ENCODE measurements at regions not wholly inside any gene's neighbourhood (a gene's known extent, or its start where the extent isn't known, plus 50 kb on each side); places are given as distances from the start of the nearest gene placed in this dataset.

- DNase-seq (ENCODE audit: low read depth in 2 of 2): no peak
These were observed 180.2 kb upstream of the CDIN1 start for GRCh38 chr15:36399276-36399675.

- DNase-seq (ENCODE audit: low read depth in 2 of 2): no peak
These were observed 178.4 kb upstream of the CDIN1 start for GRCh38 chr15:36400936-36401585.

- DNase-seq (ENCODE audit: low read depth in 2 of 2): no peak
These were observed 177.8 kb upstream of the CDIN1 start for GRCh38 chr15:36401586-36401966.

- no peak for DNase-seq (ENCODE audit: low read depth in 2 of 2)
These were observed 176.1 kb upstream of the CDIN1 start for GRCh38 chr15:36403351-36403750.

GRCh38 chr15:36406366-36406765, 173.1 kb upstream of the CDIN1 start:
- DNase-seq (ENCODE audit: low read depth in 2 of 2): no peak

- no peak for DNase-seq (ENCODE audit: low read depth in 2 of 2)
These were observed 172.5 kb upstream of the CDIN1 start for GRCh38 chr15:36406911-36407310.

GRCh38 chr15:36407647-36408046, 171.8 kb upstream of the CDIN1 start:
- no peak for DNase-seq (ENCODE audit: low read depth in 2 of 2)

- no peak for DNase-seq (ENCODE audit: low read depth in 2 of 2)
These were observed 169.6 kb upstream of the CDIN1 start for GRCh38 chr15:36409819-36410218.

- DNase-seq (ENCODE audit: low read depth in 2 of 2): no peak
These were observed 164.8 kb upstream of the CDIN1 start for GRCh38 chr15:36414670-36415069.

GRCh38 chr15:36415643-36416042, 163.8 kb upstream of the CDIN1 start:
- DNase-seq (ENCODE audit: low read depth in 2 of 2): no peak

GRCh38 chr15:36422631-36423030, 156.8 kb upstream of the CDIN1 start:
- DNase-seq (ENCODE audit: low read depth in 2 of 2): no peak

GRCh38 chr15:36426691-36427090, 152.7 kb upstream of the CDIN1 start:
- no peak for DNase-seq (ENCODE audit: low read depth in 2 of 2)

GRCh38 chr15:36428102-36428845, 151.2 kb upstream of the CDIN1 start:
- DNase-seq (ENCODE audit: low read depth in 2 of 2): no peak

- DNase-seq (ENCODE audit: low read depth in 2 of 2): no peak
These were observed 149.7 kb upstream of the CDIN1 start for GRCh38 chr15:36429707-36430106.

- DNase-seq (ENCODE audit: low read depth in 2 of 2): no peak
These were observed 149.1 kb upstream of the CDIN1 start for GRCh38 chr15:36430280-36430679.

GRCh38 chr15:36430726-36431265, 148.6 kb upstream of the CDIN1 start:
- no peak for DNase-seq (ENCODE audit: low read depth in 2 of 2)

- DNase-seq (ENCODE audit: low read depth in 2 of 2): no peak
These were observed 147.3 kb upstream of the CDIN1 start for GRCh38 chr15:36432161-36432560.

- no peak for DNase-seq (ENCODE audit: low read depth in 2 of 2)
These were observed 145.2 kb upstream of the CDIN1 start for GRCh38 chr15:36434177-36434576.

- DNase-seq (ENCODE audit: low read depth in 2 of 2): no peak
These were observed 140.9 kb upstream of the CDIN1 start for GRCh38 chr15:36438499-36438898.

GRCh38 chr15:36447373-36447772, 132.1 kb upstream of the CDIN1 start:
- DNase-seq (ENCODE audit: low read depth in 2 of 2): no peak

GRCh38 chr15:36448418-36448817, 131.0 kb upstream of the CDIN1 start:
- DNase-seq (ENCODE audit: low read depth in 2 of 2): no peak

- DNase-seq (ENCODE audit: low read depth in 2 of 2): no peak
These were observed 130.3 kb upstream of the CDIN1 start for GRCh38 chr15:36449084-36449661.

GRCh38 chr15:36449662-36450145, 129.7 kb upstream of the CDIN1 start:
- no peak for DNase-seq (ENCODE audit: low read depth in 2 of 2)
